ENCODE measurements at regions not wholly inside any gene's neighbourhood (a gene's known extent, or its start where the extent isn't known, plus 50 kb on each side); places are given as distances from the start of the nearest gene placed in this dataset.

DNA sequence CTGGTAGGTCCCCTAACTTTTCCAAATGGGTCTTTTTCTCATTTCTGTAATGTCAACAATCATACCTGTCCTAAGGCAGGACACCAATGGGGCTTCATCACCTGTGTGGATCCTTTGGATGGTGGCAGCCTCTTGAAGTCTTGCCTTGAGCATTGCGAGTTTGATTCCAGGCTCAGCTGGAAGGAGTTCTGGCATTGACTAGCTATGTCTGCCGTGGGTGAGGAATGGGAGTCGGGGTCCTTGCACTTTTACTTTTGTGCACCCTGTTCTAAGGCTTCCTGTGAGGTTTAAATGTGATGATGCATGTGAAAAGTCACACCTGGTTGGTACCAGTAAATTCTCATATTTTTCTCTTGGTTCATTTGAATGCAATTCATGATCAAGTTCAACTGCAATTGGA lies 55.9 kb upstream of the CTBP2 start:
- no peak for ATAC-seq
- intact Hi-C loops (cut with micrococcal nuclease) = no loop called here
- Histone ChIP-seq H3K27me3 (ENCODE audit: control insufficient read depth in 2 of 2, insufficient read depth in 2 of 2, low read length in 2 of 2) (no peaks in the 10 kb centered on the region), H3K4me3 (ENCODE audit: low read length) (no peak overlapping the region), H3K9me3 (ENCODE audit: control insufficient read depth in 2 of 3, low read length in 3 of 3) (no peaks in the 10 kb centered on the region), H3K36me3 (ENCODE audit: control insufficient read depth in 2 of 3, insufficient read depth in 3 of 3, low read length in 3 of 3) (no peaks in the 10 kb centered on the region), H3K27ac (ENCODE audit: low read depth, low read length) (no peak overlapping the region), H3K4me1 (ENCODE audit: control insufficient read depth in 2 of 2, insufficient read depth in 2 of 2, low read length in 2 of 2) (no peaks in the 10 kb centered on the region)
- DNase-seq = no peak
- no peak overlapping the region for H3K27ac Mint-ChIP-seq
- peaks cover 0 to 28% (median 10%) of the 10 kb centered on the region in 5 donors for H3K27me3 Mint-ChIP-seq
- ChIA-PET POLR2A (no interaction called here), CTCF (no interaction called here)
- no peak overlapping the region for H3K4me3 Mint-ChIP-seq
- peaks cover 0 to 4% (median 0%) of the 10 kb centered on the region in 11 donors for H3K9me3 Mint-ChIP-seq
- H3K36me3 Mint-ChIP-seq = no peaks in the 10 kb centered on the region
- peaks cover 0 to 3% (median 0%) of the 10 kb centered on the region in 7 donors for H3K4me1 Mint-ChIP-seq

DNA sequence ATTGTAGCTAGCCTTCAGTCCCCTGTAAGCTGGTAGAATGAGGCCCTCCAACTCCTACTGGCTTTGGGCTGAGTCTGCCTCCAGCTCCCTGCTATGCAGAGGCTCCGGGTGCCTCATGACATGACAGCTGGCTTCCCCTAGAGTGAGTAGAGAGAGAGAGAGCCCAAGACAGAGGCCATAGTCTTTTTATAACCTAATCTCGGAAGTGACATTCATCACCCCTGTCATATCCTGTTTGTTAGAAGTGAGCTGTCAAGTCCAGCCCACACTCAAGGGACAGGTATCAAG lies 53.9 kb upstream of the CTBP2 start:
- H3K27ac ChIP-seq (ENCODE audit: low read depth, low read length) = no peak overlapping the region
- H3K9me3 Mint-ChIP-seq = peaks cover 0 to 4% (median 0%) of the 10 kb centered on the region in 11 donors
- H3K4me3 ChIP-seq (ENCODE audit: low read length) = no peak overlapping the region
- H3K9me3 ChIP-seq (ENCODE audit: control insufficient read depth in 2 of 3, low read length in 3 of 3) = no peaks in the 10 kb centered on the region
- DNase-seq (no peak), ATAC-seq (no peak)
- intact Hi-C loops (cut with micrococcal nuclease) = no loop called here
- no peaks in the 10 kb centered on the region for H3K36me3 Mint-ChIP-seq
- H3K27ac Mint-ChIP-seq = no peak overlapping the region
- H3K4me3 Mint-ChIP-seq = no peak overlapping the region
- peaks cover 0 to 10% (median 8%) of the 10 kb centered on the region in 5 donors for H3K27me3 Mint-ChIP-seq
- no peaks in the 10 kb centered on the region for H3K27me3 ChIP-seq (ENCODE audit: control insufficient read depth in 2 of 2, insufficient read depth in 2 of 2, low read length in 2 of 2)
- POLR2A ChIA-PET = no interaction called here
- H3K36me3 ChIP-seq (ENCODE audit: control insufficient read depth in 2 of 3, insufficient read depth in 3 of 3, low read length in 3 of 3) = no peaks in the 10 kb centered on the region
- no peaks in the 10 kb centered on the region for H3K4me1 Mint-ChIP-seq
- CTCF ChIA-PET = no interaction called here
- H3K4me1 ChIP-seq (ENCODE audit: control insufficient read depth in 2 of 2, insufficient read depth in 2 of 2, low read length in 2 of 2) = no peaks in the 10 kb centered on the region

DNA sequence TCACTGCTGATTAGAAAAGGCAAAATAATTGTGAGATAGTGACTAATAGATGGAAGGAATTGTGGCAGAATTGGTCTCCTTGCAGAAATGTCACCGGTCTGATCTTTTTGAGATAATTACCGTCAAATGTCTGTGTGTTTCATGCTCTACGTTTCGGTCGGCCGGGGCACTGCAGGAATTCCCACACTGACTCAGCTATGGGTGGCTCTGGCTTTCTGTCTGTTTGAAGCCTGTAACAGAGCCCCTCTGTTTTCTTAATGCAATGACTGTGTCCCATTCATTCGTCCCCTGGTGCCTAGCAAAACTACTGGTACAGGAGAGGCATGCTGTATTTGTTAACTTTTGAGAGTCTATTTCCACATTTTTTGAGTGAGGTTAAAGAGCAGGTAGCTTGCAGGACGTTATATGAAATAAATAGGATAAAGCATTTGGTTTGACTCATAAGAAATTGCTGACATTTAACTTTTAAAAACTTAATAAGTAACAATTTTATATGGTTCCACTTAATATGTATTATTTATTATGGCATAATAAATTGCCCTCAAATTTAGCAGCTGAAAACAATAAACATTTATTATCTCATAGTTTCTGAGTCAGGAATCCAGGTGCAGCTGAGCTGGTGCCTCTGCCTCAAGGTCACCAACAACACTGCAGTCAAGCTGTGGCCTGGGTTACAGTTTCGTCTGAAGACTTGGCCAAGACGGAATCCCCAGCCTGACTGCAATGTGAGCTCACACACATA lies 53.3 kb upstream of the CTBP2 start:
- H3K4me3 ChIP-seq (ENCODE audit: low read length) = no peak overlapping the region
- peaks cover 0 to 4% (median 0%) of the 10 kb centered on the region in 11 donors for H3K9me3 Mint-ChIP-seq
- no peak overlapping the region for H3K27ac Mint-ChIP-seq
- no peak overlapping the region for H3K27ac ChIP-seq (ENCODE audit: low read depth, low read length)
- H3K36me3 ChIP-seq (ENCODE audit: control insufficient read depth in 2 of 3, insufficient read depth in 3 of 3, low read length in 3 of 3) = no peaks in the 10 kb centered on the region
- no peak for ATAC-seq
- ChIA-PET POLR2A (no interaction called here), CTCF (no interaction called here)
- intact Hi-C loops (cut with micrococcal nuclease) = no loop called here
- H3K27me3 ChIP-seq (ENCODE audit: control insufficient read depth in 2 of 2, insufficient read depth in 2 of 2, low read length in 2 of 2) = no peaks in the 10 kb centered on the region
- no peak overlapping the region for H3K4me3 Mint-ChIP-seq
- H3K4me1 ChIP-seq (ENCODE audit: control insufficient read depth in 2 of 2, insufficient read depth in 2 of 2, low read length in 2 of 2) = no peaks in the 10 kb centered on the region
- DNase-seq = no peak
- no peaks in the 10 kb centered on the region for H3K9me3 ChIP-seq (ENCODE audit: control insufficient read depth in 2 of 3, low read length in 3 of 3)
- H3K36me3 Mint-ChIP-seq = no peaks in the 10 kb centered on the region
- no peaks in the 10 kb centered on the region for H3K4me1 Mint-ChIP-seq
- peaks cover 0 to 9% (median 7%) of the 10 kb centered on the region in 5 donors for H3K27me3 Mint-ChIP-seq

DNA sequence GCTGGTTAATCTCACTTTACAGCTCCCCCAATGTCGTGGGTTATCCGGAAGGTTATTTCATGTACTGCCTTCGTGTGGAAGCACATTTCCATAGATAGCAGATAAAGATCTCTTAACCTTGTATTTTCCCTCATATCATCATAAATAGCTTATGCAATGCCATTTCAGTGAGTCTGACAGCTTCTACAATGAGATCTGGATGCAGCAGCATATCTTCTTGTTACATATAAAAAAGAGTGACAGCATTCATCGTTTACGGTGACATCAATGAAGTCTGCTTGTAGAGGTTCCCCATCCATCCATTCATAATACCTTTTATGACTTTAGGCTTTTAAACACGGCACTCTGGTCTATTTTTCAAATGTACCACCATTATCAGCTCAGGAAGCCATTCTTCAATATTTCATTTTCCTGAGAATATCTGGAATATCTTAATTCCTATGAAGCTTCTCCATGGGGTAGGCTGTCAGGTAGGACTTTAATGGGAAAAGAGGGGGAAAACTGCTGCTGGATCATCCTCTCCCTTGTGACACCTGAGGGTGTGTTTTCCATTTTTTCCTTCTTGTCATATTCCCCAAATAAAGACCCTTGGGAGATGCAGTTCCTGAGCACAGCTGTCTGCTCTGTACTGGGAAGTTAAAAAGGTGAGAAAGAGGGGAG lies 51.9 kb upstream of the CTBP2 start:
- ChIA-PET POLR2A (no interaction called here), CTCF (no interaction called here)

More for the DNA sequence above, 51.9 kb upstream of the CTBP2 start:
- Mint-ChIP-seq H3K36me3 (no peaks in the 10 kb centered on the region), H3K4me1 (no peaks in the 10 kb centered on the region), H3K27ac (no peak overlapping the region), H3K4me3 (no peak overlapping the region), H3K9me3 (peaks cover 0 to 4% (median 0%) of the 10 kb centered on the region in 11 donors), H3K27me3 (peaks cover 0 to 12% (median 8%) of the 10 kb centered on the region in 5 donors)
- ATAC-seq = no peak
- Histone ChIP-seq H3K27ac (ENCODE audit: low read depth, low read length) (no peak overlapping the region), H3K36me3 (ENCODE audit: control insufficient read depth in 2 of 3, insufficient read depth in 3 of 3, low read length in 3 of 3) (no peaks in the 10 kb centered on the region), H3K9me3 (ENCODE audit: control insufficient read depth in 2 of 3, low read length in 3 of 3) (no peaks in the 10 kb centered on the region), H3K27me3 (ENCODE audit: control insufficient read depth in 2 of 2, insufficient read depth in 2 of 2, low read length in 2 of 2) (no peaks in the 10 kb centered on the region), H3K4me3 (ENCODE audit: low read length) (no peak overlapping the region), H3K4me1 (ENCODE audit: control insufficient read depth in 2 of 2, insufficient read depth in 2 of 2, low read length in 2 of 2) (no peaks in the 10 kb centered on the region)
- intact Hi-C loops (cut with micrococcal nuclease) = no loop called here
- no peak for DNase-seq
